Adipocyte (in vitro differentiated cells): ENCODE measurements at regions not wholly inside any gene's neighbourhood (a gene's known extent, or its start where the extent isn't known, plus 50 kb on each side); places are given as distances from the start of the nearest gene placed in this dataset.
A peak's percentile ranks its signal among the peaks of the same experiment; 100 is the strongest.

Experiments
- DNase-seq: peaks from one replicate; pipeline ENCODE4 v3.0.0-alpha.2; 2015; ENCODE audit warnings: low read depth
- H3K27me3 ChIP-seq: replicated peaks from 2 replicates; pipeline ENCODE4 v1.7.0; 2013; ENCODE audit warnings: mild to moderate bottlenecking, low read length, moderate library complexity; ENCODE audit not compliant: control insufficient read depth, insufficient read depth
- H3K36me3 ChIP-seq: 2 replicates; pipeline ENCODE4 v1.7.0; 2013; ENCODE audit warnings: low read length, mild to moderate bottlenecking, moderate library complexity; ENCODE audit not compliant: control insufficient read depth, insufficient read depth, severe bottlenecking
- H3K4me1 ChIP-seq: 2 replicates; pipeline ENCODE4 v1.7.0; 2013; ENCODE audit warnings: mild to moderate bottlenecking, low read length, moderate library complexity; ENCODE audit not compliant: control insufficient read depth, insufficient read depth
- H3K4me3 ChIP-seq: 2 replicates; pipeline ENCODE4 v1.7.0; 2013; ENCODE audit warnings: mild to moderate bottlenecking, low read length, moderate library complexity
- H3K9ac ChIP-seq: 2 replicates; pipeline ENCODE4 v1.7.0; 2013; ENCODE audit warnings: mild to moderate bottlenecking, low read length, moderate library complexity
- H3K9me3 ChIP-seq: 2 replicates; pipeline ENCODE4 v1.7.0; 2013; ENCODE audit warnings: mild to moderate bottlenecking, low read length, moderate library complexity; ENCODE audit not compliant: control insufficient read depth

DNA sequence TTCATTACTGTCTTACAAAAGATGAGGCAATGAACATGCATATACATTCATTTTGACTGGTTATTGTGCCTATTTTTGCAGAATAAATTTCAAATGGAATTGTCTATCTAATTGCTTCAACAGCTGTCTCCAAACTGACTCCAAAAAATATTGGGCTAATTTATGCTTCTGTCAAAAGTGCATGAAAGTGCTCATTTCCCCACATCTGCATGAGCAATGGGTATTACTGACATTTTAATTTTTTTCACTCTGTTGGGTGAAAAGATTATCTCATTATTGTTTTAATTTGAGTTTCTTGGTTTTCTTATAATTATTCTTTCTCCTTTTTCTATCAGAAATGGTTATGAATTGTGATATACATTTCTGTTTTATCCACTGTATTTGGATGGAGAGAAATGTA is 404.2 kb downstream of the QKI start:
- Histone ChIP-seq H3K27me3 (no peaks in the 10 kb centered on the region), H3K4me3 (no peak overlapping the region), H3K36me3 (no peaks in the 10 kb centered on the region), H3K9ac (no peak overlapping the region), H3K9me3 (no peaks in the 10 kb centered on the region), H3K4me1 (peaks cover 11% of the 10 kb centered on the region)
- no peak for DNase-seq

DNA sequence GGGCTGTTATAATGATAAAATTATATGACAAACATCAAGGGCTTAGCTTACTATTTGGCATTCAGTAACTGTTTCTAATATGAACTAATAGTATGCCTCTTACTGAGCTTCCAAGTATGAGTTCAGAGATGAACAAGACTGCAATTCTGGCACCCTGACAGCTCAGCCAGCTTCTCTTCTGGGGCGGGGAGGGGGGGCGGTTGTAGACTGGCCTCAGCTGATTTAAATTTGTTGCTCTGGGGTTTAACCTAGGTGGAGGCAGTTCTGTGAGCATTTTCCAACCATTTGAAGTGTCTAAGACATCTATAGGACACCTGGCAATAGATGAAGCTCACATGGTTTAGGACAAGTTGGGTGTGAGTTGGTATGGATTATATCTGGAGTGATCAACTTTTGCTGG is 401.9 kb downstream of the QKI start:
- Histone ChIP-seq H3K36me3 (no peaks in the 10 kb centered on the region), H3K27me3 (no peaks in the 10 kb centered on the region), H3K4me3 (no peak overlapping the region), H3K9ac (no peak overlapping the region), H3K9me3 (no peaks in the 10 kb centered on the region), H3K4me1 (peaks cover 11% of the 10 kb centered on the region)
- DNase-seq = no peak

DNA sequence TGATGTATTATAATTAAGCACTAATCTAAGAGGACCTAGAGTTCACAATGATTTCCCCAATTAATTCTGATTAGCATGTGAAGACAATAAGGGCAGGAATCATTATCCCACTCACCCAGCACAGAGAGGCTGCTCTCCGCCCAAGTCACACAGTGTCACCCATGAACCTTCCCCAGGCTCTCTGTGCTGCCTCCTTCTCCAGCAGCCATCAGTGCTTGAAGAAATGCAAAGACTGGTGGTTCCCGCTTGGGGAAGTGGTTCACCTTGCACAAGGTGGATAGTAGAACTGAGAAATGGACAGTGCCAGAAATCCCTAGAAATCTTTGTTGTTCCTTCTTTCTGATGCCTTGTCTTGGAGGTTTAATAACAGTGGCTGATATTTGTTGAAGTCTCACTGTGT is 401.3 kb downstream of the QKI start:
- no peaks in the 10 kb centered on the region for H3K9me3 ChIP-seq
- peaks cover 11% of the 10 kb centered on the region for H3K4me1 ChIP-seq
- no peaks in the 10 kb centered on the region for H3K36me3 ChIP-seq
- H3K4me3 ChIP-seq = no peak overlapping the region
- H3K9ac ChIP-seq = no peak overlapping the region
- no peak for DNase-seq
- H3K27me3 ChIP-seq = no peaks in the 10 kb centered on the region

DNA sequence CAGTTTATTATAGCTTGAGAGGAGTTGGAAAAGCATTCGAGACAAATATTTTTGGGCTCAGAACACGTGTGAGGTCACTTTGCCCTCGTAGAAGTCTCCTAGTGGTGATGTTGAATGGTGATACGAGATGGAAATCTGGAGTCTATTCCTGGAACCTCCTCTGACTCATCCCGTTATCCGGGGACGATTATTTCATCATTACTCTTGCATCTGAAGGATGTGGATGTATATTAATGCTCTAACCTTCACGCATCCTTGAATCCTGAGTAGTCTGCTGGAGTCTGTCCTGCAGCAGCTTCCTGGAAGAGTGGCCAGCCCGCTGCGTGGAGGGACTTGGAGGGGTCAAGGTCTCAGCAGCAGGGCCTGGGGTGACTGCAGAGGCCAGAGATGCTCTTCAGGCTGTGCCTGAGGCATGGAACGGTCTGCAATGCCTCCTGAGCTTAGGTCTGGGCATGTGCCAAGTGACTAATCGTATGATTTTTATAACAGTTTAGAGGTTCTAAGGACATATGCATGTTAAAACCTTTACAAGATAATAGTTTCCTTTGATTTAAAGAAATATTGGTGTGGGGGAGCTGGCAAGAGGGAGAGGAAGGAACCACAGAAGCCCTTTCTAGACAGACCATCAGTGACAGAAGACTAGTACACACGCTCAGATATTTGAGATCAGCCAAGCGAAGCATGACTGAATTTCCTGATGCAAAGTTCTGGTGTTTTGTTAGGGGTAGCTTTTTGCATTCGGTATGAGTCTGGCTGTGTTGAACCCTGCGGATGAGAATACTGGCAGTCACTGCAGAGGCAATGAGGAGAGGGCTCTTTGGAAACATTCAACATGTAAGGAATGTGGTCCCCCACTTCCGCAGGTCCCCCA is 400.2 kb downstream of the QKI start:
- DNase-seq = peak; percentile 80
- peaks cover 11% of the 10 kb centered on the region for H3K4me1 ChIP-seq
- H3K36me3 ChIP-seq = no peaks in the 10 kb centered on the region
- no peak overlapping the region for H3K9ac ChIP-seq
- no peak overlapping the region for H3K4me3 ChIP-seq
- no peaks in the 10 kb centered on the region for H3K9me3 ChIP-seq
- no peaks in the 10 kb centered on the region for H3K27me3 ChIP-seq

DNA sequence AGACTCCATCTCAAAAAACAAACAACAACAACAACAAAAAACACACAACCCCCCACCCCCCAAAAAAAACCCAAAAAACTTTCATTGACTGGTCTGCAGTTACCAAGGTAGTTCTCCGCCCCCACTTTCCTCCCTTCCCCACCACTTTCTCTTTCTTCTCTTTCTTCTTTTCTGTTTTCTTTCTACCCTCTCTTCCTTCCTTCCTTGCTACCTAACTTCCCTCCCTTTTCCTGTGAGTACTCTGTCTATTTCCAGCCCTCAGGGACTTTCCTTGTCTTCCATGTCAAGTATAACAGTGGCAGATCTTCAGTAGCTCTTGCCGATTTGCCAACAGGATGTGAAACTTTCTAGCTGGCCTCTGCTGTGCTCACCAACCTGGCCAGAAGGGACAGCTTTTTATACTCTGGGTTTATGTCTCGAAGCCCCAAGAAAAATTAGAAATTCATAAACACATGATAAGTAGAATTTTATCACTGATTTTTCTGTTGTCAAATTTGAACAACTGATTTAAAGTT is 399.5 kb downstream of the QKI start:
- no peak overlapping the region for H3K9ac ChIP-seq
- H3K4me3 ChIP-seq = no peak overlapping the region

DNA sequence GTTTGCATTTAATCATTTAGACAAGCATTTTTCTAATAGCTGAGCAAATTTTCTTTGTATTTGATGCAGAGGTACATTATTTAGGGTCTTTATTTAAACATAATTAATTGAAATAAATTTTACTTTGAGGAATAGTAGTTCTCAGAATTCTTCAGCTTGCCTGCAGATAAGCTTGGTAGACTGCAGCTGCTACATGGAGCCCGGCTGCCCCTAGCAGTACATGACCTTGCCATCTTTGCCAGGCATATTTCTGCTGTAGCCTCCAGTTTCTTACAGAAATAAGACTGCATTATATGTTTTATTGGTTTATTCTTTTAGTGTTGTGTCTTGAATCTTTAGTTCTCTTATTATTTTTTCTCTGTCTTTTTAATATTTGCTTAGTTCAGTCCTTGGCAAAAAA is 396.8 kb downstream of the QKI start:
- no peaks in the 10 kb centered on the region for H3K27me3 ChIP-seq
- no peaks in the 10 kb centered on the region for H3K36me3 ChIP-seq
- H3K9me3 ChIP-seq = no peaks in the 10 kb centered on the region
- no peak for DNase-seq
- no peak overlapping the region for H3K4me3 ChIP-seq
- H3K9ac ChIP-seq = no peak overlapping the region
- peaks cover 18% of the 10 kb centered on the region for H3K4me1 ChIP-seq

More for the DNA sequence above, 399.5 kb downstream of the QKI start:
- H3K9me3 ChIP-seq = no peaks in the 10 kb centered on the region
- no peak for DNase-seq
- no peaks in the 10 kb centered on the region for H3K36me3 ChIP-seq
- H3K4me1 ChIP-seq = peaks cover 11% of the 10 kb centered on the region
- no peaks in the 10 kb centered on the region for H3K27me3 ChIP-seq

DNA sequence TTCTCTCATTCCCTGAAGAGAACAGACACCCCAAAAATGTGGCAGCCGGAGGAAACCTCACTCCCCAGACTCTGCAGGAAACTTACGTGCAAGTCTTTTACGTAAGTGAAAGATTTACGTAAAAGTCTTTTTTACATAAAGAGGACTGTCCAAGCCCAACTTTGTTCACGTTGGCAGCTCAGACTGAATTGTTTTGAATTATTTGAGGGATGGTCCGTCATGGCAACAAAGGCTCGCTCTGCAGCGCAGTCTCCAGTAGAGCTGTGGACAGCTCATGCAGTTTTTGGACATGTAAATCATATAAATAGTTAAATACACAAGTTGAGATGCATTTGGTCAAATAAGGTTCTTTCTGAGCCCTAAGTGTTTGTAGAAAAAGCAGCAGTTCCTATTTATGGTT is 394.8 kb downstream of the QKI start:
- Histone ChIP-seq H3K4me1 (peaks cover 14% of the 10 kb centered on the region), H3K27me3 (no peaks in the 10 kb centered on the region), H3K4me3 (no peak overlapping the region), H3K36me3 (no peaks in the 10 kb centered on the region), H3K9ac (no peak overlapping the region), H3K9me3 (no peaks in the 10 kb centered on the region)
- no peak for DNase-seq

DNA sequence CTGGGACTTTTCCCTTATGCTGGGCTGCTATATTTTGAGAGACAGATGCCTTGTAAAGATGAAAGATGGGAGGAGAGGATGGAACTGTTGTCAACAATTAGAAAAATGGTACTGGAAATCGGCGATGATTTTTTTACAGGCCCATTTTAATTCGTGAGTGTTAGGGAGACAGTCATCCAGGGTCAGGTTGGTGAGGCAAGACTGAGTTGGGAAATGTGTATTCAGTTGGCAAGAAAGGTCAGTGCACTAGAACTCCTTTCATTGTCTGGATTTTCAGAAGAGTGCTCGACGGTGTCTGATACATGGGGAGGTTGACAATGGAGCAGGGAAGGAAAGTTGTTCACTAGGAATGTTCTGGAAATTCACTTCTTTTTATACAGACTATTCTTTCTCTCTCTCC is 394.4 kb downstream of the QKI start:
- H3K9ac ChIP-seq = no peak overlapping the region
- no peaks in the 10 kb centered on the region for H3K27me3 ChIP-seq
- H3K36me3 ChIP-seq = no peaks in the 10 kb centered on the region
- H3K4me1 ChIP-seq = peaks cover 10% of the 10 kb centered on the region
- no peak for DNase-seq
- H3K9me3 ChIP-seq = no peaks in the 10 kb centered on the region
- no peak overlapping the region for H3K4me3 ChIP-seq

DNA sequence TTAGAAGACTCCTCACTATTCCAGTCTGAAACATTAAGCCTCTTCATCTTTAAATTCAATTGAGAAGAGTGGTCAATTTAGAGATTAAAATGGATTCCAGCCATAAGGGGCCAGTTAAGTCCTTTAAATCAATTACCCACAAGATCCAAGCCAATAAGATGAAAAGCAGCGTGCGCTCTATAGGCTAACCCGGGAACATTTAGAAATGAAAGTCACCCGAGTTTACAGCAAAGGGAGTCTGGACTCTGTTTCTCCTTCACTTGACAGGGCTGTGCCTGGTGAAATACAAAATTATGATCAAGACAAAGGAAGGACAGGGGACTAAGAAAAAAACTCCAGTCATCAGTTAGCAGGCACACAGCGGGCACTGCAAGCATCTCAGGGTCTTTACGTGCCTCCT is 393.7 kb downstream of the QKI start:
- H3K4me1 ChIP-seq = peaks cover 9% of the 10 kb centered on the region
- no peak overlapping the region for H3K9ac ChIP-seq
- no peaks in the 10 kb centered on the region for H3K27me3 ChIP-seq
- no peak for DNase-seq
- no peaks in the 10 kb centered on the region for H3K9me3 ChIP-seq
- H3K36me3 ChIP-seq = no peaks in the 10 kb centered on the region
- H3K4me3 ChIP-seq = no peak overlapping the region

DNA sequence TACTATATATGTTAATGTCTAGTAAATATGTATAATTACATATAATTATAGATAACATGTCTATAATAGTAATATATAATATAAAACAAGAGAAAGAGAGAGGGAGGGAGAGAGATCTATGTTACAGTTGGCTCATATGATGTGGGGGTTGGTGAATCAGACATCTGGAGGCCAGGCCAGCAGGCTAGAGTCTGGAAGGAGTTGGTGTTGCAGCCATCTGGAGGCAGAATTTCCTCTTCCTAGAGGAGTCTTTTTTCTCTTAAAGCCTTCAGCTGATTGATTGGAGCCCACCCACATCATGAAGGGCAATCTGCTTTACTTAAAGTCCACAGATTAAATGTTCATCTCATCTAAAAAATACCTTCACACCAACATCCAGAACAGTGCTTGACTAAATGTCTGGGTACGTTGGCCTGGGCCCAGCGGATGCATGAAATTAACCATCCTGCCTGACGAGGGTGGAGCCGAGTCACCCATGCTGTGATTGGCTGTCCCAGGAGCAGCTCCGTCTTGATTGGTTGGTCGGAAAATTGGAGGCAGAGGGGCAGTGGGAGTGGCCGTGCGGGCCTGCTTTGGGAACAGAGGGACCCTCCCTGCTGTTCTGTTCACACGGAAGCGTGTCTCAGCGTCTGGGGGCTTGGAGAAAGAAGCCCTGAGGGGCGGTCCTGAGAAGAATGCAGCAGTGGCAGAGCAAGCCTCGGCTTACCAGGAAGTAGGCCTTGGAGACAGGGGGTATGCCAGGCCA is 392.4 kb downstream of the QKI start:
- peak; percentile 15 for DNase-seq
- no peak overlapping the region for H3K9ac ChIP-seq

DNA sequence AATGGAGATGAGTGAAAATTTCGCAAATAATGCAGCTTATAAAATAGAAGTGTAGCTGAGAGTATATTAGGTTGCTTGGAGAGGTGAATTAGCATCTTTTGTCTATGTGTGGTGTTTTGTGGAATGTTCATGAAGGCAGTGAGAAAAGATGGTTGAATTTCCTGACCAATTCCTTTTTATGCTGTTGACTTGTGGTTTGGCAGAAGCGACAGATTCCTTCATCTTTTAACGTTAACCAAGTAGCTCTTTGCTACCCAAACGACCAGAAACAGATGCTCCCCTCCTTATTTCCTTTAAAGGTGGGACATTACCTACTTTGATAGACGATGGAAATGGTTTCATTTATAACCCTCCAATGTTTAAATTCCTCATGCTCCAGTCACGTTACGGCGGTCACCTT is 390.5 kb downstream of the QKI start:
- H3K4me1 ChIP-seq = peaks cover 9% of the 10 kb centered on the region
- DNase-seq = no peak
- H3K9ac ChIP-seq = no peak overlapping the region
- no peaks in the 10 kb centered on the region for H3K36me3 ChIP-seq
- no peak overlapping the region for H3K4me3 ChIP-seq
- no peaks in the 10 kb centered on the region for H3K9me3 ChIP-seq
- H3K27me3 ChIP-seq = no peaks in the 10 kb centered on the region

More for the DNA sequence above, 392.4 kb downstream of the QKI start:
- H3K36me3 ChIP-seq = no peaks in the 10 kb centered on the region
- H3K4me1 ChIP-seq = peaks cover 9% of the 10 kb centered on the region
- no peaks in the 10 kb centered on the region for H3K27me3 ChIP-seq
- H3K9me3 ChIP-seq = no peaks in the 10 kb centered on the region
- no peak overlapping the region for H3K4me3 ChIP-seq
